Amygdala (tissue), 56 donors: ENCODE measurements at regions not wholly inside any gene's neighbourhood (a gene's known extent, or its start where the extent isn't known, plus 50 kb on each side); places are given as distances from the start of the nearest gene placed in this dataset.

Experiments used
- DNase-seq, 56 donors: peaks; one replicate each; lab custom pipeline; 2025; lab: John Stamatoyannopoulos, UW

GRCh38 chr3:18295171-18295920, 129.8 kb downstream of the SATB1 start:
- DNase-seq, result peak in 1 of 56 donors; percentile 3

- no peak for DNase-seq
These were observed 135.0 kb downstream of the SATB1 start for GRCh38 chr3:18290157-18290556.

DNA sequence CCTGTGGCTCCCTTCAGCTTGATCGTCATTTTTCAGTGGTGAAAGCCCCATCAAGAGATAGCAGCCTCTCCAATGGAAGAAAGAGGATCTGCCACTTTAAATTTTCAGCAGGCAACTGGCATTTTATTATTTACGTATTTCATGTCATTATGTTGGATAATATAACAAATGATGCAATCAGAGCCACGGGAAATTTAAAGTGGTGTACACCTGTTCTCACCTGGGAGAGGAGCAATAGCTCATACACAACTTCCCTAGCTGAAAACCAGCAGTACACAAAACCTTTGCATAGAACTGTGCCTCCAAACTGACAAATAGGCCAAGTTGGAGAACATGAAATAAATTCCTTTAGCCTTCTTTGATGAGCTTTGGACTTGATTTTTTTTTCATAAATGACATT, 136.9 kb downstream of the SATB1 start:
- no peak for DNase-seq

DNA sequence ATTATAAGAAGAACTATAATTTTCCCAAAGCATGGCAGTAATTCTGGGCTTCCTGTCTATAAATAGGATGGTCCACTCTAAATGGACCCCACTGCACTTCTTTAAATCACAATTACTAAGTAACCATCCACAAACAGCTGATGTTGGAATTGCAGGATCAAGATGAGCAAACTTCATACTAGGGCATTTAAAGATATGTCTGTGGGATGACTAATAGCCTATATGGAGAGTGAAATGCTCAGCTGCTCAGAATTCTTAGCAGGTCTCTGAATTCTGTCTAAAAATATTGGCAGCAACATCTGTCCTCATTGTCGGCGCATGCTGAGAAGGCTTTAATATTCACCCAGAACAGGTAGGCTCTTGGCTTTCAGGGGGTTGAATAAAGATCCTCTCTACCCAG, 140.4 kb downstream of the SATB1 start:
- no peak for DNase-seq

DNA sequence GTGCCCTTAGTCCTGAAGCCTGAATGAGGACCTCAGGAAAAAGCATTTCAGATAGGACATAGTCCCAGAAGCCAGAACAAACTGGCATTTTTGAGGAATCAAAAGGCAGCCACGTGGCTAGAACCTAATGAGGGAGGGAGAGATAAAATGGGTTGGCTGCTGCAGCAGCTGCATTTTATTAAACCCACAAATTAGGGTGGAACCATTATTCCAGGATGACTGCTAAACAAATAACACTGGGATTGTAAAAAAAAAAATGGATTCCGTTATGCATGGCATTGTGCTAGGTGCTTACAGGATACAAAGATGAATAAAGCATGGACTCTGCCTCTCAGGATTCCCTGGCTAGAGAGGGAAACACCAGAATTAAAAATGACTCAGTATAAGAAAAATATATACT, 141.5 kb downstream of the SATB1 start:
- no peak for DNase-seq

- peak in 2 of 56 donors; percentile 4 to 5 for DNase-seq
These were observed 142.6 kb downstream of the SATB1 start for GRCh38 chr3:18282507-18282906.

DNA sequence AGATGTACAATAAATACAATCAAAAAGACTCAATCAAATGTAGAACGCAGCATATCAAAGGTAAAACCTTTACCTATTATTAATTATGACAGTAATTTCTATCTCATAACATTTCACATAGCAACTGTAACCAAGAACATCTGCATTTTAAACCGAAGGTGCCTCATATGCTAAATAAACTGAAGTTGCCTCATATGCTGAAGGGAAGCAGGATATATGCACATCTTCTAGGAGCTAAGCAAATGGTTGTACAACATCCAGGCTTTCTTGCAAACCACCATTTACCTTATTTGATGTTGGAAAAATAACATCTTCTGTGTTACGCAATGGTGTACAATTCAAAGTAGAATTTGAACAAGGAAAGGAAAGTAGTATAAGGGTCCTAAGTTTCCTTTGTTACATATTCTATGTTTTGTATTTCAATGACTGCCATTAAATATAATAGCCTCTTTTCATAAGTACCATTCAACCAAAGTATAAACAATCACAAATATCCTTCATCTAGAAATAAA, 145.9 kb downstream of the SATB1 start:
- DNase-seq, result no peak

- DNase-seq, result no peak
These were observed 160.3 kb downstream of the SATB1 start for GRCh38 chr3:18264853-18265252.

DNA sequence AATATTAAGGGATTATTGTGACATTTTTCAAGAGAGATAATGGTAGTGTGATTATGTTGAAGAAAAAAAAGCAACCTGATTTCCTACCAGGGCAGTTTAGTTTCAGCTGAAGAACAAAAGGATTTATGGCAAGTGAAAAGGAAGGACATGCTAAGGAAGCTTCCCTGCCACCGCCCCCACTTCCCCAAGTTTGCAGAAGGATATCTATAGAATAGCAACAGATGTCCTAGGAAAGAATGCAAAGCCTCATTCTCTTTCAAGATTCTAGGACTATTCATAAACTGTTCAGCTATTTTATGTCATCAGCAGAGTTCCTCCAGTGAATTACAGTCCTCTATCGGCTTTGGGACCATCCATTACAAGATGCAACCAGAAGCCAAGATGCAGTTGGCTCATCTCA, 160.8 kb downstream of the SATB1 start:
- peak in 6 of 56 donors; percentile 1 to 26 (median 13) for DNase-seq

- no peak for DNase-seq
These were observed 166.6 kb downstream of the SATB1 start for GRCh38 chr3:18258492-18258891.

DNA sequence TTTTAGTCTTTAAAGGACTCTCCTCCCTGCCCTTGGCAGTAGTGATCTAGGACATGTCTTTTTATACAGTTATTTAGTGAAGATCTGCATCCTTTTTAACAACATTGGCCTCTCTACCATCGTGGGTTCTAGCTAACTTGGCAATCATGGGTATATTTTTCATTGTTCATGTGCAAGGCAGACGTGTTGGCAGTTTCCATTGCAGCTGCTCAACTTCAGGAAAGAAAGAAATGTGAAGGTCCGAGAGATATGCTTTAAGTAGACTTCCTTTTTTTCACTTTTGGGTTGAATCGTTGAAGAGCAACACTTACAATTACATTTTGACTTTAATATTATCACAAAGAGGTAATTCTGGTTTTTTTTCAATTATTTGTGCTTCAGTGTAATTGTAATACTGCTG, 172.6 kb downstream of the SATB1 start:
- no peak for DNase-seq

DNA sequence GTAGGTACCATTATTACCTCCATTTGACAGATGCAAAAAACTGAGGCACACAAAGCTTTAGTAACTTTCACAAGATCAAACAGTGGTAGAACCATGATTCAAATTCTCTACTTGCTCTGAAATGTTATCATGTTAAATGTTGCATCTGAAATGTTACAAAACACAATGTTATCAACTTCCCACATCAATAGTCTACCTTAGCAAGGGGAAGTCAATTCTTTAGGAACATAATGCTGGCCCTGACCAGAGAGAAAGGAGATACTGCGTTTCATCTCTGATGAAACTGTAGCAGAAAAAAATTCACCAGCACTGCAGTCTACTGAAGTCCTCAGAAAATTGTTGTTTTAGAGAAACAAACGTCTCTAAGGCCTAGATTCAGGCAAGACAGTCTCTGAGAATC, 174.1 kb downstream of the SATB1 start:
- DNase-seq, result no peak

DNA sequence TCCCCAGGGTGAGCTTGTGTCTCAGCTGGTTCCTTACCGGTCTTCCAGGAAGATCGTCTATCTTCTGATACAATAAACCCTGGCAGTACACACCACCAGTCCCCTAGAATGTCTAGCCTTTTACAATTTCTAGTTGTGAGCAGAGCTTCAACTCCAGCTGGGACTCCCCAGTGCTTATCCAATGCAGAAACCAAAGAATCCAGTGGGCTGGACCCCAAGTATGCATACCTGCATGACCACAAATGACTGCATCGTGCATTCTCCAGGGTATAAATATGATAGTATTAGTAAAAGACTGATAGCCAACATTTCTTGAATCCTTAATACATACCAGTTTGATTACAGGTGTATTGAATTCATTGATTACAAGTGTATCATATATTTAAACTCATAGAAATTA, 176.0 kb downstream of the SATB1 start:
- no peak for DNase-seq

DNA sequence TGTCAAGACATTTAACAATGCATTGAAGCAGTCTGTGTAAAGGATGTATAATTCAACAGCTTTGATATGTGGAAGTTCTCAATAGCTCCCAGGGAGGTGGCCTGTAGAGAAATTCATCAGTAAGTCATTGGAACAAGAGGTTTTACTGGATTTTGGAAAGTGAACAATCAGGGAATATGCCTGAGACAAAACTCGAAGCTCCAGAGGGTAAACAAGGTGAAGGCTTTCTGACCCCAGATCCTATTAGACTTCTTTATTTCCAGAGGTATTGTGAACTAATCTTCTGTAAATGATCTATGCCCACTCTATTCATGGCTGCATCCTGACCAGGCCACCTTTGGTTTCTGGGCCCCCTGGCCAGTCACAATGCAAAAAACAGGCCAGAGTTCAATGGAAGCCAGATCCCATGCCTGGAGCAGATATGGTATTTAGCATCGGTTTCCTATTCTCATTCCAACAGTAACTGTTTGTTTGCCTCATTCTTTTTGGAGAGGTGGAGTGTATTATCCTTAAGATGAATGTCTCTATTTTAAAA, 177.3 kb downstream of the SATB1 start:
- DNase-seq, result no peak

GRCh38 chr3:18247139-18247695, 177.9 kb downstream of the SATB1 start:
- no peak for DNase-seq

DNA sequence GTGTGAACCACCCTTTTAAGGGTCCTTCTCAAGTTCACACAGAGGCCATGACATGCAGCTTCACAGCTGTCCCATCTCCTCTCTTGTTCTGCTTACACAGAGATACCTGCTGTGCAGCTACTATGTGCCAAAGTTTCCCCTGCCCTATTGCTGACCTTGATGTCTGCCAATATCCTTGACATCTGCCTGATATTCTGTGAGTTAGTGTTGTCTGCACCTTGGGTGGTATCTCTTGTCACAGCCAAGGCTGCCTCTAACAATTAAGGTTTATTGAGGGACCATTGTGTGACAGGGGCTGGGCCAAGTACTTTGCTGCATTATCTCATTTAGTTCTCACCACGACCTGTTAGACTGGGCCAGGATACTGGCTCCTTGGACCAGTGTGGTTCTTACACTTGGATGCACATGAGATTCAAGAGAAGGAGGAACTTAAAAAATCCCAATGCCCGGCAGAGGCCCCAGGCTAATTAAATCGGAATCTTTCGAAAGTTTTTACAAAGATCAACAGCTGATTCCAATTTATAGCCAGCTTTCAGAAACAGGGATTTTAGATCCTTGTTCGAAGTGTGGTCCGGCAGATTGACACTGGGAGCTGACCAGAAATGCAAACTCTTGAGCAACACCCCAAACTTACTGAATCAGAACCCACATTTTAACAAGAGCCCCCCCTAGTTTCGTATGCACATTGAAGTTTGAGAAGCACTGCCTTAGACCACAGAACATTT, 178.6 kb downstream of the SATB1 start:
- DNase-seq, result no peak

- no peak for DNase-seq
These were observed 179.4 kb downstream of the SATB1 start for GRCh38 chr3:18245721-18246120.

GRCh38 chr3:18241837-18242236, 183.3 kb downstream of the SATB1 start:
- DNase-seq, result no peak

DNA sequence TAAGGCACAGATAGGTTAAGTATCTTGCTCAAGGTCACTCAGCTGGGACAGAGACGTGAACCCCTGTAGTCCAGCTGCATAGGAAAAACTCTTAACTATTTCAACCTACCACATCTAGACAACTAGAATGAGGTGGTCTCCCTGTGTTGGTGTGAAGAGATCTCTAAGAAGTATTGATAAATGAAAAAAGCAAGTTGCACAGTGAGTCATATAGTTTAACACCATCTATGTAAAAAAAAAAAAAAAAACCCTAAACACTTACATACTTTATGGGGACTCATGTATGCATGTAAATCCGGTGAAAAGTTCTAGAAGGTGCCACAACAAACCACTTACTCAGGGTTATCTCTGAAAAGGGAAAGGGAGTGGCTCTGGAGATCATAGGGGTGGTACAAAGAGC, 185.5 kb downstream of the SATB1 start:
- no peak for DNase-seq

GRCh38 chr3:18238746-18239331, 186.3 kb downstream of the SATB1 start:
- no peak for DNase-seq

DNA sequence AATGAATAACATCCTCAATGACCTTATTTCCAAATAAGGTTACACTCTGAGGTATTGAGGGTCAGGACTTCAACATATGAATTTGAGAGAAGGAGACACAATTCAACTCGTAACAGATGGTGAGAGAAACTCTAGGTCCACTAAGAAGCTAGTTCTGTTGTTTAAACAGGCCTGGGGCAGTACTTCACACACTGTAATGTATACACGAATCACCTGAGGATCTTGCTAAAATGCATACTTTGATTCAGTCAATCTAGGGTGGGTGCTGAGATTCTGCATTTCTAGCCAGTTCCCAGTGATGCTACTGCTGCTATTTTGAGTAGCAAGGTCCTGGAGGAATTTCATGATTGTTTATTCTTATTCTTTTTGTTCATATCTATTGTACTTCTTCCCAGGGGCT, 186.8 kb downstream of the SATB1 start:
- DNase-seq, result no peak
